ENCODE measurements at regions not wholly inside any gene's neighbourhood (a gene's known extent, or its start where the extent isn't known, plus 50 kb on each side); places are given as distances from the start of the nearest gene placed in this dataset.

DNA sequence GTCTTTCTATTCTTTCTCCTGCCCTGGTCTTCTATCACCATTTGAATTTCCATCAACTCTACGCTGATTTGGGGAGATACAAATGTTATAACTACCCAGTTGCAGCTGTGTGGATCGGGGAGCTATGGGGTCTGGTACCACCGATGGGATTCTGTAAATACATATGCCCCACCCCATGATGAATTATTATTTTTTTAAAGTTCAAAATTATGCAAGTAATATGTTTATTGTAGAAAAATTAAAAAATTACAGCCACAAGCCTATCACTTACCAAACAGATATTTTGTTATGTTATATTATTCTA lies 52.4 kb upstream of the CLMP start:
- TF ChIP-seq, protein P1, sequence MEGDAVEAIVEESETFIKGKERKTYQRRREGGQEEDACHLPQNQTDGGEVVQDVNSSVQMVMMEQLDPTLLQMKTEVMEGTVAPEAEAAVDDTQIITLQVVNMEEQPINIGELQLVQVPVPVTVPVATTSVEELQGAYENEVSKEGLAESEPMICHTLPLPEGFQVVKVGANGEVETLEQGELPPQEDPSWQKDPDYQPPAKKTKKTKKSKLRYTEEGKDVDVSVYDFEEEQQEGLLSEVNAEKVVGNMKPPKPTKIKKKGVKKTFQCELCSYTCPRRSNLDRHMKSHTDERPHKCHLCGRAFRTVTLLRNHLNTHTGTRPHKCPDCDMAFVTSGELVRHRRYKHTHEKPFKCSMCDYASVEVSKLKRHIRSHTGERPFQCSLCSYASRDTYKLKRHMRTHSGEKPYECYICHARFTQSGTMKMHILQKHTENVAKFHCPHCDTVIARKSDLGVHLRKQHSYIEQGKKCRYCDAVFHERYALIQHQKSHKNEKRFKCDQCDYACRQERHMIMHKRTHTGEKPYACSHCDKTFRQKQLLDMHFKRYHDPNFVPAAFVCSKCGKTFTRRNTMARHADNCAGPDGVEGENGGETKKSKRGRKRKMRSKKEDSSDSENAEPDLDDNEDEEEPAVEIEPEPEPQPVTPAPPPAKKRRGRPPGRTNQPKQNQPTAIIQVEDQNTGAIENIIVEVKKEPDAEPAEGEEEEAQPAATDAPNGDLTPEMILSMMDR (IDR thresholded peaks at IDR 0.05), result no peak
- no peak for TF ChIP-seq POLR2AphosphoS5 (IDR thresholded peaks at IDR 0.05)
- TF ChIP-seq EP300 (IDR thresholded peaks at IDR 0.05), result no peak

Data from esophagus muscularis mucosa (tissue), 4 donors.